HL-60 (cell line): ENCODE measurements at regions not wholly inside any gene's neighbourhood (a gene's known extent, or its start where the extent isn't known, plus 50 kb on each side); places are given as distances from the start of the nearest gene placed in this dataset.

ENCODE experiments used
- DNase-seq, 2 experiments: peaks; one replicate each; pipeline ENCODE4 v3.0.0-alpha.2; 2010 to 2020; ENCODE audit warnings: low read depth in 1 of 2, low spot score in 1 of 2
- H3K27ac ChIP-seq: fragments of 250-450 bp; sonication (Bioruptor Pico); replicated peaks from 2 replicates; pipeline ENCODE4 v1.5.1; 2020; ENCODE audit warnings: mild to moderate bottlenecking, moderate library complexity
- H3K27me3 ChIP-seq: fragments of 250-450 bp; sonication (Bioruptor Pico); 2 replicates; pipeline ENCODE4 v1.5.1; 2021; ENCODE audit warnings: mild to moderate bottlenecking, moderate library complexity; ENCODE audit not compliant: insufficient read depth, poor library complexity, severe bottlenecking
- H3K4me3 ChIP-seq: replicated peaks from 2 replicates; pipeline ENCODE4 v1.5.1; 2011; ENCODE audit warnings: mild to moderate bottlenecking, control low read depth, low read length; ENCODE audit not compliant: insufficient read depth
- GABPA ChIP-seq: IDR thresholded peaks from 2 replicates; pipeline ENCODE4 v1.6.1; 2012; ENCODE audit warnings: low read depth
- POLR2AphosphoS5 ChIP-seq: IDR thresholded peaks from 2 replicates; pipeline ENCODE4 v1.6.1; 2012; ENCODE audit warnings: low read depth
- SPI1 ChIP-seq: IDR thresholded peaks from 2 replicates; pipeline ENCODE4 v1.6.1; 2012; ENCODE audit warnings: low read depth, mild to moderate bottlenecking, borderline replicate concordance
- TF ChIP-seq, protein P1 (sequence below): IDR thresholded peaks from 2 replicates; pipeline ENCODE4 v1.6.1; 2012; ENCODE audit warnings: low read depth; ENCODE audit not compliant: insufficient replicate concordance
- TF ChIP-seq, protein P2 (sequence below): IDR thresholded peaks from one replicate; pipeline ENCODE4 v1.5.1; 2011; ENCODE audit warnings: low read length, control low read depth, inconsistent platforms; ENCODE audit not compliant: insufficient read depth

DNA sequence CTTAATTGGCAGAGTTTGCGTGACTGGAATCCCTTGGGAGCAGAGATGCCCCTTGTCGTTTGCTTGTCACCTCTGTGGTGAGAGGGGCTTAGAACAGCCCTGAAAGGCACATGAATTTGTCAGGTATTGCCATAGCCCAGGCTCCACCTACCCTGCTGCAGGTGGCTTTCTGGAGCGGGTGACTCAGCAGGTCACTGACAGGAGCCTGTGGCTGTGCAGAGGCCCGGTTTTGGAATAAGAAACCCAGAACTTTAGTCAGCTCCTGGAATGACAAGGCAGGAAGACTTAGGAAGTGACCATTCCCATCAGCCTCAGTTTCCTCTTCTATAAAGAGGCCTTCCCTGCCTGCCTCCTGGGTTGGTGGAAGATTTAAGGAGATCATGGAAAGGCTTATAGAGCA lies 539.7 kb downstream of the INSC start:
- no peaks in the 10 kb centered on the region for H3K27me3 ChIP-seq
- DNase-seq = no peak
- no peak for TF ChIP-seq SPI1
- TF ChIP-seq, protein P1, sequence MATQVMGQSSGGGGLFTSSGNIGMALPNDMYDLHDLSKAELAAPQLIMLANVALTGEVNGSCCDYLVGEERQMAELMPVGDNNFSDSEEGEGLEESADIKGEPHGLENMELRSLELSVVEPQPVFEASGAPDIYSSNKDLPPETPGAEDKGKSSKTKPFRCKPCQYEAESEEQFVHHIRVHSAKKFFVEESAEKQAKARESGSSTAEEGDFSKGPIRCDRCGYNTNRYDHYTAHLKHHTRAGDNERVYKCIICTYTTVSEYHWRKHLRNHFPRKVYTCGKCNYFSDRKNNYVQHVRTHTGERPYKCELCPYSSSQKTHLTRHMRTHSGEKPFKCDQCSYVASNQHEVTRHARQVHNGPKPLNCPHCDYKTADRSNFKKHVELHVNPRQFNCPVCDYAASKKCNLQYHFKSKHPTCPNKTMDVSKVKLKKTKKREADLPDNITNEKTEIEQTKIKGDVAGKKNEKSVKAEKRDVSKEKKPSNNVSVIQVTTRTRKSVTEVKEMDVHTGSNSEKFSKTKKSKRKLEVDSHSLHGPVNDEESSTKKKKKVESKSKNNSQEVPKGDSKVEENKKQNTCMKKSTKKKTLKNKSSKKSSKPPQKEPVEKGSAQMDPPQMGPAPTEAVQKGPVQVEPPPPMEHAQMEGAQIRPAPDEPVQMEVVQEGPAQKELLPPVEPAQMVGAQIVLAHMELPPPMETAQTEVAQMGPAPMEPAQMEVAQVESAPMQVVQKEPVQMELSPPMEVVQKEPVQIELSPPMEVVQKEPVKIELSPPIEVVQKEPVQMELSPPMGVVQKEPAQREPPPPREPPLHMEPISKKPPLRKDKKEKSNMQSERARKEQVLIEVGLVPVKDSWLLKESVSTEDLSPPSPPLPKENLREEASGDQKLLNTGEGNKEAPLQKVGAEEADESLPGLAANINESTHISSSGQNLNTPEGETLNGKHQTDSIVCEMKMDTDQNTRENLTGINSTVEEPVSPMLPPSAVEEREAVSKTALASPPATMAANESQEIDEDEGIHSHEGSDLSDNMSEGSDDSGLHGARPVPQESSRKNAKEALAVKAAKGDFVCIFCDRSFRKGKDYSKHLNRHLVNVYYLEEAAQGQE = no peak
- TF ChIP-seq, protein P2, sequence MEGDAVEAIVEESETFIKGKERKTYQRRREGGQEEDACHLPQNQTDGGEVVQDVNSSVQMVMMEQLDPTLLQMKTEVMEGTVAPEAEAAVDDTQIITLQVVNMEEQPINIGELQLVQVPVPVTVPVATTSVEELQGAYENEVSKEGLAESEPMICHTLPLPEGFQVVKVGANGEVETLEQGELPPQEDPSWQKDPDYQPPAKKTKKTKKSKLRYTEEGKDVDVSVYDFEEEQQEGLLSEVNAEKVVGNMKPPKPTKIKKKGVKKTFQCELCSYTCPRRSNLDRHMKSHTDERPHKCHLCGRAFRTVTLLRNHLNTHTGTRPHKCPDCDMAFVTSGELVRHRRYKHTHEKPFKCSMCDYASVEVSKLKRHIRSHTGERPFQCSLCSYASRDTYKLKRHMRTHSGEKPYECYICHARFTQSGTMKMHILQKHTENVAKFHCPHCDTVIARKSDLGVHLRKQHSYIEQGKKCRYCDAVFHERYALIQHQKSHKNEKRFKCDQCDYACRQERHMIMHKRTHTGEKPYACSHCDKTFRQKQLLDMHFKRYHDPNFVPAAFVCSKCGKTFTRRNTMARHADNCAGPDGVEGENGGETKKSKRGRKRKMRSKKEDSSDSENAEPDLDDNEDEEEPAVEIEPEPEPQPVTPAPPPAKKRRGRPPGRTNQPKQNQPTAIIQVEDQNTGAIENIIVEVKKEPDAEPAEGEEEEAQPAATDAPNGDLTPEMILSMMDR = no peak
- no peak for TF ChIP-seq GABPA
- no peak for TF ChIP-seq POLR2AphosphoS5
- H3K4me3 ChIP-seq = no peak overlapping the region
- no peak overlapping the region for H3K27ac ChIP-seq

DNA sequence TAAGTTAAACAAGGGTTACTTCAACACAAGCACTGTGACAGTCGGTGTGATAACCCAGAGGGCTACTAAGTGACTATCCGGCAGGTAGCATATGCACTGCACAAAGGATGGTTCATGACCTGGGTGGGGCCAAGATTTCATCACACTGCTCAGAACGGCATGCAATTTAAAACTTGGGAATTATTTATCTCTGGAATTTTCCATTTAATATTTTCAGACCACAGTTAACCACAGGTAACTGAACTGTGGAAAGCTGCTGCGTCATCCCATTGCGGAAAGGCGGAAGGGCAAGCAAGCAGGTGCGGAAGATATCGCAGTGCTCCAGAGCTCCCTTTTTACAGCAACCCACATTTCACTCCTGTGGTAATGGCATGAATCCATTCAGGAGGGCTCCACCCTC lies 540.8 kb downstream of the INSC start:
- no peaks in the 10 kb centered on the region for H3K27me3 ChIP-seq
- no peak for DNase-seq
- no peak overlapping the region for H3K4me3 ChIP-seq
- TF ChIP-seq GABPA (no peak), POLR2AphosphoS5 (no peak), SPI1 (no peak)
- TF ChIP-seq, protein P2 = no peak
- TF ChIP-seq, protein P1 = no peak
- H3K27ac ChIP-seq = no peak overlapping the region

DNA sequence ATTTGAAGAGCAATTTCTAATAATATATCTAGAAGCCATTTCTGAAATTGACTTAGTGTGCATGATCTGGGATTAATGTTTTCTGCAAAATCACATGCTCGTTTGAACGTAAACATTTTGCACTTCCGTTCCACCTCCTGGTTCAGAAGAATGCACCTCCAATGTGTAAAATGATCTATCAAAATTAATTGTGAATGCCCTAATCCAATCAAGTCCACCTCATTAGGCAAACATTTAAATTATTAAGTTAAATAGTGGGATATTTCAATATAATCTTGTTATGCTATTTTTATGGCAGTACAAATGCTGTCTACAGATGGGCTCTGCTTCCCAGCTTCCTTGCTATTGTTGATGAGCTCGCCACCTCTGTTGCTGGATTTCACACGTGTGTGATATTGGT lies 542.5 kb downstream of the INSC start:
- no peak for DNase-seq
- Histone ChIP-seq H3K4me3 (no peak overlapping the region), H3K27me3 (no peaks in the 10 kb centered on the region), H3K27ac (no peak overlapping the region)
- TF ChIP-seq, protein P2 = no peak
- TF ChIP-seq, protein P1 = no peak
- TF ChIP-seq POLR2AphosphoS5 = no peak
- TF ChIP-seq GABPA = no peak
- no peak for TF ChIP-seq SPI1
